Keratinocyte (primary cell): ENCODE measurements at regions not wholly inside any gene's neighbourhood (a gene's known extent, or its start where the extent isn't known, plus 50 kb on each side); places are given as distances from the start of the nearest gene placed in this dataset.

ENCODE experiments used
- CTCF ChIP-seq, 3 experiments: IDR thresholded peaks in 1 of 3; conservative IDR thresholded peaks in 1 of 3; optimal IDR thresholded peaks in 1 of 3; 2 replicates in 2 of 3; 3 replicates in 1 of 3; pipeline versions ENCODE3 to v1.5.1; 2011; ENCODE audit warnings: low read length in 3 of 3, mild to moderate bottlenecking in 3 of 3, moderate library complexity in 2 of 3, control low read depth in 1 of 3, inconsistent platforms in 1 of 3; ENCODE audit not compliant: insufficient read depth in 2 of 3; ENCODE audit errors: extremely low read depth in 1 of 3
- EZH2 ChIP-seq: IDR thresholded peaks from one replicate; pipeline ENCODE4 v1.6.1; 2012; ENCODE audit warnings: inconsistent platforms, mild to moderate bottlenecking, low read length, moderate library complexity

- TF ChIP-seq CTCF (optimal IDR thresholded peaks at IDR 0.05 in 1 of 3, IDR thresholded peaks at IDR 0.05 in 1 of 3, conservative IDR thresholded peaks at IDR 0.05 in 1 of 3; ENCODE audit: extremely low read depth in 1 of 3, insufficient read depth in 2 of 3, low read length in 3 of 3): no peak
- TF ChIP-seq EZH2: no peak
Measured at GRCh38 chr7:101705331-101705730, 76.2 kb upstream of the MYL10 start.
